Esophagus muscularis mucosa (tissue), 4 donors: ENCODE measurements at regions not wholly inside any gene's neighbourhood (a gene's known extent, or its start where the extent isn't known, plus 50 kb on each side); places are given as distances from the start of the nearest gene placed in this dataset.

Experiments
- DNase-seq: peaks from one replicate; pipeline ENCODE4 v3.0.0-alpha.2; 2017; ENCODE audit errors: extremely low spot score
- H3K27ac ChIP-seq, 4 donors: fragments of 200-600 bp; sonication (generic); replicated peaks in 1 of 4; 1 replicate in 3 of 4; 2 replicates in 1 of 4; pipeline ENCODE4 v1.5.1; 2016 to 2019; ENCODE audit warnings: mild to moderate bottlenecking in 1 of 4
- H3K27me3 ChIP-seq, 4 donors: fragments of 200-600 bp; sonication (generic); one replicate each; pipeline versions ENCODE4 v1.5.1 to v1.6.0; 2016 to 2019
- H3K36me3 ChIP-seq, 4 donors: fragments of 200-600 bp; sonication (generic); one replicate each; pipeline ENCODE4 v1.5.1; 2016 to 2019
- H3K4me1 ChIP-seq, 4 donors: fragments of 200-600 bp; sonication (generic); one replicate each; pipeline ENCODE4 v1.5.1; 2016 to 2019
- H3K4me3 ChIP-seq, 4 donors: fragments of 200-600 bp; sonication (generic); 1 replicate in 2 of 4; 2 replicates in 2 of 4; pipeline ENCODE4 v1.5.1; 2016 to 2019; ENCODE audit warnings: mild to moderate bottlenecking in 4 of 4, moderate library complexity in 1 of 4
- H3K9me3 ChIP-seq, 4 donors: fragments of 200-600 bp; sonication (generic); 1 replicate in 3 of 4; 2 replicates in 1 of 4; pipeline ENCODE4 v1.5.1; 2016 to 2019
- CTCF ChIP-seq, 3 experiments: fragments of 200-600 bp in 2 of 3; fragments of 450-650 bp in 1 of 3; sonication (generic) in 2 of 3; IDR thresholded peaks; one replicate each; pipeline ENCODE4 v1.5.1; 2017 to 2019; ENCODE audit warnings: antibody characterized with exemption in 3 of 3, mild to moderate bottlenecking in 2 of 3, moderate library complexity in 1 of 3
- EP300 ChIP-seq: sonication (generic); formaldehyde crosslinking; IDR thresholded peaks from one replicate; pipeline ENCODE4 v1.6.1; 2017; ENCODE audit warnings: antibody characterized with exemption
- POLR2A ChIP-seq: fragments of 450-650 bp; IDR thresholded peaks from one replicate; pipeline ENCODE4 v1.6.1; 2017; ENCODE audit warnings: antibody characterized with exemption, moderate library complexity, mild to moderate bottlenecking, low read depth
- POLR2AphosphoS5 ChIP-seq, 2 donors: sonication (generic); formaldehyde crosslinking; IDR thresholded peaks; one replicate each; pipeline ENCODE4 v1.6.1; 2017; ENCODE audit warnings: antibody characterized with exemption in 2 of 2
- WGBS: methylation state at CpG from one replicate; pipeline ENCODE4 v1.1.5; 2018; 5-methylcytosine and 5-hydroxymethylcytosine counted together
- intact Hi-C: fragments of 100-400 bp; cut with DNase I; formaldehyde crosslinking; loops from one replicate; pipeline ENCODE4 v1.15.1; 2023

DNA sequence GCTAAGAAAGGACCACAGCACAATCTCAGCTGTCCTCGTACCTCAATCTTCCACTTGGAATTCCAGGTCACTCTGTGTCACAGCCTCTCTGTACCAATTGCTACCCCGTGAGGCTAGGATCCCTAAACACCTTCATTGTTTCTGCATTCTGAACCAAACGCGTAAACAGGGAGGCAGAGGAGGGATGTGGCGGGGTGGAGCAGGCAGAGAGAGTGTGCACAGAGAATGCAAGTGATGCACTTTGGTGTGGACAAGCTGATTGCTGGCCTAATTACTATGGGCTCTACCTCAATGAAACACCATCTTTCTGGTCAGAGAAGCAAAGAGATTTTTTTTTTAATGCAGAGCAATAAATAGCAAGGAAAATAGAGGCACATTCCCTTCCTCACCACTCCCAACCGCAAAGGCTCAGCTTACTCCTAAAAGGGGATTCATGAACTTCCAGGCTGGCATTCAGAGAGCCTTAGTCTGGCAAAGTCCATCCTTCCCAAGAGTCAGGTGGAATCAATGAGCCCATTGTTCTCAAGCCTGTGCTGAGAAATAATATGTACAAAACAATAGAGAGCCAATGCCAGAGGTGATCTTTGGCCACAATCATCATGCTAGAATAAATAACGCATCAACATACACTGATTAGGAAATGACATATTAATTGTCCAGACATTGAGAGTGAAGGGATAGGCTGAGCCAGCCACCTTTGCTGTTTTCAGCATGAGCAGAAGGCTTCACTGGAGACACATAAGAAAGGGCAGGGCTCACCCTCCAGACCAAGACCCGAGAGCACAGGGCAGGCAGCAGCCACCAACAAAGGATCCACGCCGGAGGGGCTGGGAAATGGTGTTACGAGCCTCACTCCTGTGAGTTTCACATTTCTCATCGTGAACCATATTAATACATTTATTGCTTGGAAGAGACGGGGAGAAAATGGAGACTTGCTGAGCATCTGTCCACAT is 278.8 kb downstream of the ENC1 start:
- TF ChIP-seq POLR2AphosphoS5 (IDR thresholded peaks at IDR 0.05), result no peak
- no peak for TF ChIP-seq EP300
- TF ChIP-seq POLR2A, result no peak
- no peak for TF ChIP-seq CTCF (IDR thresholded peaks at IDR 0.05)
- WGBS, result 88% methylated on average over 13 of the region's 13 CpGs
- H3K36me3 ChIP-seq, result no peaks in the 10 kb centered on the region
- H3K4me1 ChIP-seq, result no peaks in the 10 kb centered on the region
- peaks cover 0 to 10% (median 0%) of the 10 kb centered on the region in 4 donors for H3K9me3 ChIP-seq
- DNase-seq, result peak; percentile 68
- no peaks in the 10 kb centered on the region for H3K27me3 ChIP-seq
- intact Hi-C loops, result no loop called here
- no peak overlapping the region for H3K27ac ChIP-seq
- no peak overlapping the region for H3K4me3 ChIP-seq

GRCh38 chr5:74360535-74361210 is 279.9 kb downstream of the ENC1 start:
- Histone ChIP-seq H3K4me3 (no peak overlapping the region), H3K4me1 (no peaks in the 10 kb centered on the region), H3K36me3 (no peaks in the 10 kb centered on the region), H3K27ac (no peak overlapping the region), H3K9me3 (peaks cover 0 to 3% (median 0%) of the 10 kb centered on the region in 4 donors), H3K27me3 (no peaks in the 10 kb centered on the region)
- intact Hi-C loops, result no loop called here
- DNase-seq, result no peak
- TF ChIP-seq CTCF (IDR thresholded peaks at IDR 0.05), result no peak
- TF ChIP-seq EP300, result no peak
- no peak for TF ChIP-seq POLR2A
- TF ChIP-seq POLR2AphosphoS5 (IDR thresholded peaks at IDR 0.05), result no peak
- 73% methylated on average over 7 of the region's 7 CpGs for WGBS

GRCh38 chr5:74357827-74358226 is 282.7 kb downstream of the ENC1 start:
- Histone ChIP-seq H3K27ac (no peak overlapping the region), H3K4me3 (no peak overlapping the region), H3K36me3 (no peaks in the 10 kb centered on the region), H3K9me3 (no peaks in the 10 kb centered on the region), H3K27me3 (no peaks in the 10 kb centered on the region), H3K4me1 (no peaks in the 10 kb centered on the region)
- DNase-seq, result no peak
- TF ChIP-seq EP300 (no peak), CTCF (IDR thresholded peaks at IDR 0.05) (no peak), POLR2A (no peak)
- intact Hi-C loops, result no loop called here
- WGBS, result 77% methylated on average over 5 of the region's 5 CpGs

GRCh38 chr5:74356009-74356695 is 284.4 kb downstream of the ENC1 start:
- no peak for DNase-seq
- H3K27ac ChIP-seq, result no peak overlapping the region
- H3K4me3 ChIP-seq, result no peak overlapping the region
- no peaks in the 10 kb centered on the region for H3K4me1 ChIP-seq
- no peaks in the 10 kb centered on the region for H3K36me3 ChIP-seq
- H3K27me3 ChIP-seq, result no peaks in the 10 kb centered on the region
- no peak for TF ChIP-seq POLR2AphosphoS5 (IDR thresholded peaks at IDR 0.05)
- TF ChIP-seq EP300, result no peak
- TF ChIP-seq POLR2A, result no peak
- no peak for TF ChIP-seq CTCF (IDR thresholded peaks at IDR 0.05)
- H3K9me3 ChIP-seq, result no peaks in the 10 kb centered on the region
- 85% methylated on average over 7 of the region's 7 CpGs for WGBS
- intact Hi-C loops, result no loop called here
